ENCODE measurements at regions not wholly inside any gene's neighbourhood (a gene's known extent, or its start where the extent isn't known, plus 50 kb on each side); places are given as distances from the start of the nearest gene placed in this dataset.
"Not testable (repeated sequence)": the region's sequence is repeated elsewhere in the genome, so short reads cannot be mapped to it uniquely, and the experiment has no call there.

DNA sequence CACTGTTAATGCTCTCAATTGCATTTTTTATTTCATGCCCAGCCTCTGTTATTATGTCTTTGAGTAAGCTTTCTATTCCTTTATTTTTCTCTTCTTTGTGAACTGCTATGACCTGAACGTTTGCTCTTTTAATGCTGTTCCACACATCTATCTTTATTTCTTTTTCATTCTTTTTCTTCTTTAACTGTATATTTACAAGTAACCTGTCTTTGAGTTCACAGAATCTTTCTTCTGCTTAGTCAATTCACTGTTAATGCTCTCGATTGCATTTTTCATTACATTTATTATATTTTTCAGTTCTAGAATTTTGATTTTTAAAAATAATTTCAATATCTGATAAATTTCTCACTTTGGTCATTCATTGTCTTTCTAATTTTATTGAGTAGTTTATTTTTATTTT lies 316.3 kb upstream of the MEF2C start:
- no peak overlapping the region for H3K4me3 Mint-ChIP-seq
- peaks cover 14 to 44% (median 27%) of the 10 kb centered on the region in 6 donors for H3K9me3 Mint-ChIP-seq
- H3K4me1 Mint-ChIP-seq, result no peaks in the 10 kb centered on the region
- no peak overlapping the region for H3K27ac Mint-ChIP-seq
- peaks cover 8 to 16% (median 9%) of the 10 kb centered on the region in 3 donors for H3K36me3 Mint-ChIP-seq
- H3K27me3 Mint-ChIP-seq (ENCODE audit: low read depth in 3 of 3), result peaks cover 0 to 2% (median 1%) of the 10 kb centered on the region in 3 donors
- DNase-seq, result no peak

DNA sequence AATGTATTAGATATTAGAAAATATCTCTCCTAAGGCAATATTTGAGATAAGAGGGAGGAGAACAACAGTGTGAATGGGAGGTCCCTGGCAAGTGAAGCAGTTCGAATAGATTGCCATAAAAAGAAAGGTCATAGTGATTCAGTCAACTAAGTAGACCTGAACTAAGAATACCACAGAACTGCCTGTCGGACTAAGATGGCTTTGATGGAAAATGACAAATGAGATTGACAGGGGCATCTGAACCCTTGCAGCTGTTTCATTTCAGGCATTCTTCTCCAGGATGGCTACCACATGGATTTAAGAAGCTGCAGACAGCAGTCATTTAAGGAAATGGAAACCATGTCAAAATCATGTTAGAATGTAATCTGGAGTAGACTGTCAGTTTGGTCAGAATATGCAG lies 308.4 kb upstream of the MEF2C start:
- Mint-ChIP-seq H3K27ac (no peak overlapping the region), H3K9me3 (peaks cover 0 to 10% (median under 1%) of the 10 kb centered on the region in 6 donors), H3K27me3 (ENCODE audit: low read depth in 3 of 3) (no peaks in the 10 kb centered on the region), H3K36me3 (no peaks in the 10 kb centered on the region), H3K4me3 (no peak overlapping the region), H3K4me1 (no peaks in the 10 kb centered on the region)
- DNase-seq, result no peak

- H3K9me3 Mint-ChIP-seq, result peaks cover 0 to 10% (median under 1%) of the 10 kb centered on the region in 6 donors
- no peaks in the 10 kb centered on the region for H3K4me1 Mint-ChIP-seq
- no peak overlapping the region for H3K27ac Mint-ChIP-seq
- no peak for DNase-seq
- H3K36me3 Mint-ChIP-seq, result no peaks in the 10 kb centered on the region
- H3K4me3 Mint-ChIP-seq, result no peak overlapping the region
- no peaks in the 10 kb centered on the region for H3K27me3 Mint-ChIP-seq (ENCODE audit: low read depth in 3 of 3)
Measured at GRCh38 chr5:89190515-89191265, 307.7 kb upstream of the MEF2C start.

GRCh38 chr5:89187883-89188465 lies 305.0 kb upstream of the MEF2C start:
- Mint-ChIP-seq H3K27me3 (ENCODE audit: low read depth in 3 of 3) (no peaks in the 10 kb centered on the region), H3K4me3 (no peak overlapping the region), H3K27ac (no peak overlapping the region), H3K4me1 (no peaks in the 10 kb centered on the region), H3K9me3 (peaks cover 0 to 1% (median 0%) of the 10 kb centered on the region in 6 donors), H3K36me3 (no peaks in the 10 kb centered on the region)
- DNase-seq, result no peak

- Mint-ChIP-seq H3K4me3 (no peak overlapping the region), H3K9me3 (peaks cover 0 to 1% (median 0%) of the 10 kb centered on the region in 6 donors), H3K36me3 (no peaks in the 10 kb centered on the region), H3K27me3 (ENCODE audit: low read depth in 3 of 3) (no peaks in the 10 kb centered on the region), H3K4me1 (no peaks in the 10 kb centered on the region), H3K27ac (no peak overlapping the region)
- no peak for DNase-seq
Measured at GRCh38 chr5:89187268-89187667, 304.3 kb upstream of the MEF2C start.

GRCh38 chr5:89181546-89181945 lies 298.6 kb upstream of the MEF2C start:
- no peak for DNase-seq
- H3K4me3 Mint-ChIP-seq, result no peak overlapping the region
- no peak overlapping the region for H3K27ac Mint-ChIP-seq
- no peaks in the 10 kb centered on the region for H3K4me1 Mint-ChIP-seq
- H3K27me3 Mint-ChIP-seq (ENCODE audit: low read depth in 3 of 3), result no peaks in the 10 kb centered on the region
- H3K36me3 Mint-ChIP-seq, result no peaks in the 10 kb centered on the region
- peaks cover 0 to 5% (median 0%) of the 10 kb centered on the region in 6 donors for H3K9me3 Mint-ChIP-seq

GRCh38 chr5:89179731-89180130 lies 296.7 kb upstream of the MEF2C start:
- H3K27ac Mint-ChIP-seq, result no peak overlapping the region
- peaks cover 0 to 5% (median 0%) of the 10 kb centered on the region in 6 donors for H3K9me3 Mint-ChIP-seq
- no peak for DNase-seq
- no peaks in the 10 kb centered on the region for H3K4me1 Mint-ChIP-seq
- no peak overlapping the region for H3K4me3 Mint-ChIP-seq
- H3K36me3 Mint-ChIP-seq, result no peaks in the 10 kb centered on the region
- no peaks in the 10 kb centered on the region for H3K27me3 Mint-ChIP-seq (ENCODE audit: low read depth in 3 of 3)

DNA sequence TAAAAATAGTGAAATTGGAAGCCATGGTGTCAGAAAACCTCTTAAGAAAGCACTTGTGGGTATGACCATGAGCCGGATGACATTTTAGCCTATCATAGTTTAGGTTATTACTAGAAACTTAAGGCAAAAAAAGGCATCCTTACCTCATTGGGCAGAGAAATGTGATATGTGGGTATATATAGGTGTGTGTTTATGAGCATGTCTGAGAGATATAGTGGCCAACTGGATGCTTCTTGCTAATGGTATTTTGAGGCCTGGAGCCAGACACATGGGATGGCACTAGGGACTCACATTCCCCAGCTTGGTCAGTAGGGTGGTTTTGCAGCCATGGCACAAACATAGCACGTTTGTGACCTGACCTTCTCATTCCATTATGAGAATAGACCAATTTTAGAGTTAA lies 295.6 kb upstream of the MEF2C start:
- H3K27ac Mint-ChIP-seq, result no peak overlapping the region
- no peak for DNase-seq

DNA sequence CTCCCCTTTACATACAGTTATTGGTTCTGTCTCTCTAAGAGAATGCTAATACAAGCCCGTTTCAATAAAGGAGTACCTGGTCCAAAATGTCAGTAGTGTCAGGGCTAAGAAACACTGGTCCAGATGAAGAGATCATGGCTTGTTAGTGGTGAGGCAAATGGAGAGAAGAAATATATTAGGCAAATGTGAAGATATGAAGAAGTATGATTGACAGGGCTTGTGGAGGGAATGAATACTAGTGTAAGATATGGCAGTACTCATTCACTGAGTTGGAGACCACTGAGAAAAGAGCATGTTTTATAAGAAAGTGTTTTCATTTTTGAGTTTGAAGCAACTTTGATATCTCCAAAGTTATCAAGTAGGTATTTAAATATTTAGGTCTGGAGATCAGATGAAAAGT lies 290.5 kb upstream of the MEF2C start:
- Mint-ChIP-seq H3K9me3 (peaks cover 0 to under 1% (median 0%) of the 10 kb centered on the region in 6 donors), H3K27ac (no peak overlapping the region), H3K4me1 (peaks cover 0 to 5% of the 10 kb centered on the region in 2 donors), H3K4me3 (no peak overlapping the region), H3K27me3 (ENCODE audit: low read depth in 3 of 3) (no peaks in the 10 kb centered on the region), H3K36me3 (no peaks in the 10 kb centered on the region)
- no peak for DNase-seq

More for the DNA sequence above, 295.6 kb upstream of the MEF2C start:
- H3K4me1 Mint-ChIP-seq, result no peaks in the 10 kb centered on the region
- H3K36me3 Mint-ChIP-seq, result no peaks in the 10 kb centered on the region
- H3K27me3 Mint-ChIP-seq (ENCODE audit: low read depth in 3 of 3), result no peaks in the 10 kb centered on the region
- no peak overlapping the region for H3K4me3 Mint-ChIP-seq
- peaks cover 0 to 4% (median 0%) of the 10 kb centered on the region in 6 donors for H3K9me3 Mint-ChIP-seq

GRCh38 chr5:89168766-89169165 lies 285.8 kb upstream of the MEF2C start:
- peaks cover 0 to 7% (median 0%) of the 10 kb centered on the region in 3 donors for H3K36me3 Mint-ChIP-seq
- H3K9me3 Mint-ChIP-seq, result peaks cover 0 to 7% (median 3%) of the 10 kb centered on the region in 6 donors
- peaks cover 0 to 5% of the 10 kb centered on the region in 2 donors for H3K4me1 Mint-ChIP-seq
- H3K27me3 Mint-ChIP-seq (ENCODE audit: low read depth in 3 of 3), result peaks cover 0 to 1% (median 0%) of the 10 kb centered on the region in 3 donors
- no peak for DNase-seq
- H3K27ac Mint-ChIP-seq, result no peak overlapping the region
- no peak overlapping the region for H3K4me3 Mint-ChIP-seq

GRCh38 chr5:89164703-89165102 lies 281.7 kb upstream of the MEF2C start:
- peaks cover 2 to 11% of the 10 kb centered on the region in 2 donors for H3K4me1 Mint-ChIP-seq
- not testable (repeated sequence) for H3K27me3 Mint-ChIP-seq (ENCODE audit: low read depth in 3 of 3); H3K27ac Mint-ChIP-seq; DNase-seq; H3K4me3 Mint-ChIP-seq
- H3K36me3 Mint-ChIP-seq, result peaks cover 0 to 20% (median 3%) of the 10 kb centered on the region in 3 donors
- peaks cover 0 to 17% (median 3%) of the 10 kb centered on the region in 6 donors for H3K9me3 Mint-ChIP-seq

- Mint-ChIP-seq H3K27ac (no peak overlapping the region), H3K4me1 (peaks cover 0 to 2% of the 10 kb centered on the region in 2 donors), H3K27me3 (ENCODE audit: low read depth in 3 of 3) (no peaks in the 10 kb centered on the region), H3K9me3 (peaks cover 0 to 11% (median 2%) of the 10 kb centered on the region in 6 donors), H3K4me3 (no peak overlapping the region), H3K36me3 (peaks cover 0 to 8% (median 0%) of the 10 kb centered on the region in 3 donors)
- no peak for DNase-seq
Measured at GRCh38 chr5:89156226-89156625, 273.2 kb upstream of the MEF2C start.

DNA sequence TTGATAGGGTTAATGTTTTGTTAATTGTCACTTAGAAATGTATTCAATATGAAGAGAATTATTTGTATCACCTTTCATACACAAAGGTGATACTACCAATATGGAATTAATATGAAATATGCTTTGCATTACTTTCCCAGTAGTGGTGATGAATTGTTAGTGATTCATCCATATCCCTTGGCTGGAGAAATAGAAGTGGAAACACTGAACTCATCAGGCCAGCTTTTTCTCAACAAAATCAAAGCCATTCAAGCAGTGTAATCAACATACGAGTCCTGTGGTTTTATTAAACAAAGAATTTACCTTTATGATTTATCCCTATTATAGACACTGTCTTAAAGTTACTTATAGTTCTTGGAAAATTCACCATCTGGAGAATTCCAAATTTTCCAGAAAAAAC lies 264.0 kb upstream of the MEF2C start:
- Mint-ChIP-seq H3K27me3 (ENCODE audit: low read depth in 3 of 3) (no peaks in the 10 kb centered on the region), H3K9me3 (peaks cover 0 to 3% (median 0%) of the 10 kb centered on the region in 6 donors), H3K4me3 (no peak overlapping the region), H3K36me3 (no peaks in the 10 kb centered on the region), H3K27ac (no peak overlapping the region), H3K4me1 (no peaks in the 10 kb centered on the region)
- no peak for DNase-seq

GRCh38 chr5:89137148-89137547 lies 254.2 kb upstream of the MEF2C start:
- Mint-ChIP-seq H3K36me3 (no peaks in the 10 kb centered on the region), H3K4me3 (no peak overlapping the region), H3K9me3 (peaks cover 0 to 7% (median 0%) of the 10 kb centered on the region in 6 donors), H3K4me1 (no peaks in the 10 kb centered on the region), H3K27me3 (ENCODE audit: low read depth in 3 of 3) (no peaks in the 10 kb centered on the region), H3K27ac (no peak overlapping the region)
- DNase-seq, result no peak

All from immature natural killer cell (primary cell).